Right ventricle myocardium superior (tissue), 1 donor: ENCODE measurements at regions not wholly inside any gene's neighbourhood (a gene's known extent, or its start where the extent isn't known, plus 50 kb on each side); places are given as distances from the start of the nearest gene placed in this dataset.

ENCODE experiments used
- ATAC-seq: fragments of 200-7000 bp; cut with Tn5 transposase; one replicate; pipeline ENCODE4 v1.9.1; 2020; ENCODE audit warnings: mild to moderate bottlenecking; ENCODE audit not compliant: poor library complexity
- DNase-seq: peaks from one replicate; pipeline ENCODE4 v3.0.0-alpha.2; 2020
- intact Hi-C: fragments of 100-400 bp; cut with DNase I; formaldehyde crosslinking; loops from one replicate; pipeline ENCODE4 v1.11.2; 2022
- donor health status: DM: no; HTN: yes; CAD: no; lungs with severe emphysema.

DNA sequence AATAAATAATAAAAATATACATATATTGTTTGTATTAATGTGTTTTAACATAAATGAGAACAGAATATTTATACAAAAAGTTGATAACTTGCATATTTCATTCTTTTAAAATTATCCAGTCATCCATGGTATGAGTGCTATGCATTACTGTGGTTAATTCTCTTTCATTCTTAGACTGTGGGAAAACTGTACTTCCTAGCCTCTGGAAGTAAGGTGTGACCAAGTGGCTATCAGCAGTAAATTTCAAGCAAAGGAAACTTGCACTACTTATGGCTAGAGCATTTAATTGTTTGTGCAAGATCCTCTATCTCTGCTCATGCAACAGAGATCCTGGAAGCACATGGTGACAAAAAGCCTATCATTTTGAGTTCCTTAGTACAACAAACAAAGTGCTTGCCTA lies 1054.5 kb upstream of the PABPC4L start:
- no peak for DNase-seq
- intact Hi-C loops: no loop called here
- ATAC-seq: no peak

DNA sequence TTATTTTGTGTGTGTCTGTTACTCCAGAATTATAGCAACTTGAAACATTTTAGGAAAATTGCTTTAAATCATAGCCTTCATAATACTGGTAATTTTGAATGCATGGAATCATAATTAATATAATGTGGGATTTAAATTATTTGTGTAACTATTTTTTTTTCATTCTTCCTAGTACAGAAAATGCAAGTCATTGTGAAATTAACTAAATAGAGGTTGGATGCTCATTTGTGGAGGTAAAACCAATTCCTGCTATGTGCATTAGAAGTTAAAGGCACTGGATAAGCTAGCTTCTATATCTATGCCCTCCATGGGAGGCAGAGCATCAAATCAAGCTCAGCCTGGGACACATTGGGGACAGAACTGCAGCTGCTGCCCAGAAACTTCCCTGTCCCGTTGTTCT lies 1048.5 kb upstream of the PABPC4L start:
- no peak for ATAC-seq
- intact Hi-C loops: no loop called here
- DNase-seq: no peak

DNA sequence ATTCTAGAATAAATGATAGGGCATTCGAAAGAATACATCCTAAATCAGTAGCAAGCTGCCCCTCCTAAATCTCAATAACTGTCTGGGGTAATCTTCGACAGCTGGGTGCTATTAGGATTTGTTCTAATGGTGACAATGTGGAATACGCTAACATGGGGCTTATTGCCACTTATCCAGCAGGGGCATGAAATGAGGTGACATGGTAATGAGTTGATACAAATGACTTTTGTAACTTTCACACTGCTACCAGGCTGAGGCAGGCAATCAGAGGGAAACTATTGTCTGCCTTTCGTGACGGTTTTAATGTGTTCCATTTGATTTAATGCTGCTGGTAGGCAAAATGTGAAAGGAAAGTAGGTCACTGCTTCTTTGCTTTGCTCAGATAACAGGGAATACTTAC lies 1047.4 kb upstream of the PABPC4L start:
- intact Hi-C loops: no loop called here
- ATAC-seq: no peak

DNA sequence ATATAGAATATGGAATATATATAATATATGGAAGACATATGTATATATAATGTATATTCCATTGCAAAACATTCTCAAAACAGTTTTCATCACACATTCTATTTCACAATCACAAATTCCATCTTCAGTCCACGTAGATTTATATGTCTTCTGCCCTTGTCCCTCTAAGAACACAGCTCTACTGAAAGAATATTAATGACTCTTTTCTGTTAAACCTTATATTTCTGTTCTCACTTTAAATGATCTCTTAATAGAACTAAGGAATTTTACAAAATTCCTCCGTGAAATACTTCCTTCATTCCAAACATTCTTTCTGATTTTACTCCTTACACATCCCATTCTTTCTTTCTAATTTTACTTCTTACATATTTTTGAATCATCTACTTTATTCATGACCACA lies 1043.1 kb upstream of the PABPC4L start:
- DNase-seq (no peak), ATAC-seq (no peak)
- intact Hi-C loops: no loop called here

More for the DNA sequence above, 1047.4 kb upstream of the PABPC4L start:
- no peak for DNase-seq

DNA sequence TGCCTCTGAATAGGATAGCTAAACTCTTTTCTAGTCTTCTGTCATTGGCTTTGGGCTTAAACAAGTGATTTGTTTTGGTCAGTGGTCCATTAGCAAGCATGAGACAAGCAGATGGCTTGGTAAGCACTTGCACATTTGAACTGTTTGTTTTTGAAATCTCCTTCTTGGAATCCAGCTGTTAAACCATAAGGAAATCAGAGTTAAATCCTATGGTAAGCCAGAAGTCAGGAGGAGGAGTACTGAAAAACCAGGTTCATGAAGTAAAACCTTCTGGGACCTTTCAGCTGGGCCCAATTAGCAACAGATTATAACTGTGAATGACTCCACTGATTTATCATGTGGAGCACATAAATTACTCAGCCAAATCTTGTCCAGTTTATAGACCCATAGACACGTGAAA lies 1042.5 kb upstream of the PABPC4L start:
- intact Hi-C loops: no loop called here
- ATAC-seq: no peak
- DNase-seq: no peak

DNA sequence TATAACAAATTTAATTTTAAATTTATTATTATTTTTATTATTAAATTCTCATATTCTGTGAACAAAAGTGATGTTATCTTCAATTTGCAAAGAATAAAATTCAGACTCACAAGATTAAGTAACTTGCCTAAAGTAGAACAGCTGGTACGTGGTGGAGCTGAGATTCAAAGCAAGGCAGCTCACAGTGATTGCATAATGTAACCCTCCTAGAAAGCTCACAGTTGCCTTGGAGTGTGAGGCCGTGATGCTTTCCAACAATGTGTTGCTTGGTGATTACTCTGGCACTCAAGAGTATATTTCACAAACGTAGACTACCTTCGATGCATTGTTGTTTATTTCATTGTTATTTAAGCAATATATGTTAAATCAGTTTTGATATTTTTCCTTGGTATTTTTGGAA lies 1039.2 kb upstream of the PABPC4L start:
- ATAC-seq (no peak), DNase-seq (no peak)
- intact Hi-C loops: no loop called here

DNA sequence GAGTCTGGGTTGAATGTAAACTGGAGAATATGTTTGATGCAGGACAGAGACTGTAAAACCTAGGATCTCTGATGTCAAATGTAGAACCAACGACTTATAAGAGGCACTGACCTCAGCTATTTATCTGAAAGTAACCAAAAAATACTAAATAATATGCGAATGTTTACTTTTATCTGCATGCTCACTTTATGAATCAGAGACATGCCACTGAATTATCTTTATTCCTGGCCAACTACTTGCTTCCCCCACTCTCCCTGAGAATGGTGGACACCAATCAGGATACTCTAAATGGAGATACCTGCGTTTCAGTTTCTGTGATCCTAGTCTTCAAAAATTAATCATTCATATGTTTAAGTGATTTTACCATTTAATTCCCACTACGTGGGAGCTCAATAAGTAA lies 1038.4 kb upstream of the PABPC4L start:
- intact Hi-C loops: no loop called here
- ATAC-seq (no peak), DNase-seq (no peak)

DNA sequence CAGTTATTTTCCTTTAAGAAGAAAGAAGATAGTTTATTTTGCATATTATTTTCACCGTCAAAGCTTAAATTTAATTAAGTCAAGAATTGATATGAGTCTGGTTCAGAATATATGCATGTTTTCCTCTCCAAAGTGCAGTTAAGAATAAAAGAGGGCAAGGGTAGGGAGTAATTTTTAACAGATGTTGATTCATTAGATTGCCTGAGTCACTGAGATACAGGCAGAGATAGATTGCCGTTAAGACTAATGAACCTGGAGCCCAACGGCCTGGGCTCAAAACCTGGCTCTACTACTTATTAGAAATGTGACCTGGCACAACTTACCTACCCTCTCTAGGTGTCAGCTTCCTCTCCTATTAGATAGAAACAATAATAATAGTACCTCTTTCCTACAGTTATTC lies 1037.4 kb upstream of the PABPC4L start:
- intact Hi-C loops: no loop called here
- ATAC-seq (no peak), DNase-seq (no peak)

DNA sequence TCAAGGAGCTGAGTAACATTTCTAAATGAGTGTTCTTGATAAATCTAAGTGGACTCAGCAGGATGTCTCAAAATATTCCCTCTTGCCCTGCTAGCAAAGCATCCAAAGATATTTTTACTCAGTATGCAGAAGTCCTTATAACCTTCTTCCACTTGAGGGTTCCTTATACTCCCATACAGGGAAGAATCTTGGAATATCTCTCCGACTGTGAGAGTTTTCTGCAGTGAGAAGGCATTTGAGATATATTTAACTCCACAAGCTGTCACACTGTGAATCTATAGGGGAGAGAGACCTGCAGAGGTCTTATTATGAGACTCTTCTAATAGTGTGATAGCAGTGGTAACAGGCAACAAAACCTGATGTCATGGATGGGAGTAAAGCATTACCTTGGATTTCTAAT lies 1034.5 kb upstream of the PABPC4L start:
- intact Hi-C loops: no loop called here
- ATAC-seq (no peak), DNase-seq (no peak)

DNA sequence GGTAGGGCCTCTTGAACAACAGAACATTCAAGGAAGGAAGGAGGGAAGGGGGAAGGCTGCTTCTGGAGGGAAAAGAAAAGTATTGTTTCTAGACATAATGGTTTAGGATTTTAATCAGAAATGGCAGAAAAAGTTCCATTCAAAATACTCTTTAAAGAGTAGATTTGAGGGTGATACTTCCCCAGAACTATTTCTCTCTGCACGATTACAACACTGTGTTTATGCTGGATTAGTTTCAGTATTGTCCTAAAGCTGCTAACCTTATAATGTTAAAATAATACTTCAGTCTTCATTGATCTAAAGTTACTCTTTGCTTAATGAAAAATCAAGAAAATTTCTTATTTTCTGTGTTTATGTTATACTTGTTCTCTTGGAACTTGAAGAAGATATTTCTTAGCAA lies 1026.3 kb upstream of the PABPC4L start:
- no peak for ATAC-seq
- intact Hi-C loops: no loop called here
- no peak for DNase-seq

DNA sequence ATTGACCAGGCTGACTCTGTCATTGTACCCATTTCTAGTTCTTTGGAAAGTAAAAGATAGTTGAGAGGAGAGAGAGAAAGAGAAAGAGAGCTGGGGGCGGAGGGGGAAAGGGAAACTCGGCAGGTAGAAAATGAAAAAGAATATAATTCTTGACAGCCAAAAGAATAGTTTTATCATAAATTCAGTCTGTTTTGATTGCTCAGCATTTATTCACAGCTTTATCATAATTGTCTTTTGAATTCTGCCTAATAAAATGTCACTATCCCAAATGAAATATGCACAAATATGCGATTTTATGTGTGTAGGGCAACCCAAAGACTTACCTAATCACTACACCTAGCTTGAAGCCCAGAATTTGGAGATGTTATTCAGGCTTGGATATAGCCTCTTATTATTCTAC lies 1024.0 kb upstream of the PABPC4L start:
- ATAC-seq: no peak
- intact Hi-C loops: no loop called here
- DNase-seq: no peak

DNA sequence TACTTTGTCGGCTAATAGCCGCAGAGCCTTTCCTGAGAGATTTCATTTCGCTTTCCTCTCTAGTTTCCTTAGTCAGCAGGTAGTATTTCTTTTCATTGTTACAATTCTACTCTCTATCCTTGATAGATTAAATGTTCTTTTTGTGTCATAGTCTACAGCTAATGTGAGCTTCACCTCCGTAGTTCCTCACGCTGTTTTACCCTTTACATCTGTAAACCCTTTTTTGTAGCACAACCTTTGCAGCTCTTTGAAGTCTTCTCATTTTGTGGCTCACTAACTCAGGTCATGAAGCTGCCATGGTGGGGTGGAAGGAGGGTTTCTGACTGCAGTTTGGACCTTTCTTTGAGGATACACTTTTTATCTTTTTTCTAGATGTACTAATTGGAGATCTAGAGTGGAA lies 1008.8 kb upstream of the PABPC4L start:
- no peak for ATAC-seq
- intact Hi-C loops: no loop called here
- DNase-seq: no peak

DNA sequence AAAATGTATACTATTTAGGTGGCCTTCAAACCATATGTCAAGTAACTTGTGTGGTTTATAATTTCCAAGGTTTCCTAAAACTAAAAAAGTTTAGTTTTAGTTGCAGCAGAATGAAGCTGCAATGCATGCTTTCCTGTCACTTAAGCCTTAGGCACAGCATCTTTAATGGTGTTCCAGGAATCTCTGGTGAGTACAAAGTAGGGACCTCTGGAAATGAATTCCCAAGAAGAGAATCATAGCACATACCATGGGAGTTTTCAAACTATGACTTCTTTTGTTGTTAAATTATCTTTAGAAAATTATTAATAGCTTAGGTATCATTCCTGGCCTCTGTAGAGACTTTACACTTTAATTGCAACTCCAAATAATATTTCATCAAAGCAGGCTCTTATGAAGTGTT lies 1005.9 kb upstream of the PABPC4L start:
- intact Hi-C loops: no loop called here
- ATAC-seq (no peak), DNase-seq (no peak)

DNA sequence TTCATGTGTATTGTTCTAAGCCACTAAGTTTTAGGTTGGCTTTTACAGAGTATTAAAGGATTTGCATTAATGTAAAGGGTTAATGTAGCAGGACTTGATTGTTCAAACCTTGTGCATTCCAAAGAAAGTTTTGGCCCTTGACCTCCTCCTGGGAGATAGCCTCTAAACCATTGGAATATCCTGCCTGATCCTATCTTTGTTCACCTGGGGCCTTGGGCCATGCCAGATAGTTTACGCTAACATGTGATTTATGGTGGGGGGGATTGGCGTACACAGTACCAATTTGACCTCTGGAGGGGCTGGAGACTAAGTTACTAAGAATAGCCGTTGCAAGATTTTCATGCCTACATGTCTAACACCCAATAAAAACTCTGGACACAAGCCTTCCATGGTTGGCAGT lies 1002.7 kb upstream of the PABPC4L start:
- ATAC-seq (no peak), DNase-seq (no peak)
- intact Hi-C loops: no loop called here

DNA sequence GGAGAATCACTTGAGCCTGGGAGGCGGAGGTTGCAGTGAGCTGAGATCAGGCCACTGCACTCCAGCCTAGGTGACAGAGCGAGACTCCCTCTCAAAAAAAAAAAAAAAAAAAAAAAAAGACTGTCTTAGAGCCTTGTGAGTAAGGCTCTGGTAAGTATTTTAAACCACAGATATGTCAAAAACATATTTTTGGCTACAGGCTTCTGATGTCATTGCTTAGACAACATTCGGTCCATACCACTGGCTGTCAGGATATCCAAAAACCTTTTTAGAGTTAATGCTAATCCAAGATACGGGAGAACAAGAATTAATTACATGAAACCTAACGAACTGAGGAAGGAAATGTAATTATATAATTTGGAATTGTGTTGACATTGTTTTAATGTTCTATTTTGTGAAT lies 999.5 kb upstream of the PABPC4L start:
- no peak for DNase-seq
- intact Hi-C loops: no loop called here
- ATAC-seq: no peak

DNA sequence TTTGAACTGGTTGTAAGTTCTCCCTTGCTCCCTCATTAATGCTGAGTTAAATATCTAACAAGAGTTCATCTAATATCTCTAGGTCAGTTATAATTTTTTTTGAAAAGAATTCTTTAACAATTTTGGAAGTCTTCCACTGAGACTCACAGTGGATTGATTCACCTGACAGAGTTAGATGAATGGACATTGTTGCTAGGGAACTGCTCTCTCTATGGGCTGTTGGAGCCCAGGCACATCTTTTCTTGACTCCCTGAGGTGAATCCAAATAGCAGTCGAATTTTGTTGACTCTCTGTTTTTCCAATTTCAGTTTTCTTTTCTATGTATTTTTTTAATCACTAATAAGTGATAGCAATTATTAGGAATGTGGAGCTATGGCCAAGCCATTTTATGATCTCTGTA lies 996.1 kb upstream of the PABPC4L start:
- intact Hi-C loops: no loop called here
- DNase-seq (no peak), ATAC-seq (no peak)

DNA sequence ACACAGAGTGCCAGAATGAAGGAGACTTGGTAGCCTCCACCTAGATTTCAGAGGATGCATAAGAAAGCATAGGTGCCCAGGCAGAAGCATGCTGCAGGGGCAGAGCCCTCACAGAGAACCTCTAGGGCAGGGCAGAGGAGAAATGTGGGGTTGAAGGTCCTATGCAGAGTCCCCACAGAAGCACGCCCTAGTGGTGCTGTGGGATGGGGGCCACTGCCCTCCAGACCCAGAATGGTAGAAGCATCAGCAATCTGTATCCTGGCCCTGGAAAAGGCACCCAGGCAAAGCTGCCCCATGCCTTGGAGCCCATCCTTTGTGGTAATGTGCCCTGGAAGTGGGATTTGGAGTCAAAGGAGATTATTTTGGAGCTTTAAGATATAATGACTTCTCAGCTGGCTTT lies 992.9 kb upstream of the PABPC4L start:
- ATAC-seq: no peak
- intact Hi-C loops: no loop called here
- no peak for DNase-seq

DNA sequence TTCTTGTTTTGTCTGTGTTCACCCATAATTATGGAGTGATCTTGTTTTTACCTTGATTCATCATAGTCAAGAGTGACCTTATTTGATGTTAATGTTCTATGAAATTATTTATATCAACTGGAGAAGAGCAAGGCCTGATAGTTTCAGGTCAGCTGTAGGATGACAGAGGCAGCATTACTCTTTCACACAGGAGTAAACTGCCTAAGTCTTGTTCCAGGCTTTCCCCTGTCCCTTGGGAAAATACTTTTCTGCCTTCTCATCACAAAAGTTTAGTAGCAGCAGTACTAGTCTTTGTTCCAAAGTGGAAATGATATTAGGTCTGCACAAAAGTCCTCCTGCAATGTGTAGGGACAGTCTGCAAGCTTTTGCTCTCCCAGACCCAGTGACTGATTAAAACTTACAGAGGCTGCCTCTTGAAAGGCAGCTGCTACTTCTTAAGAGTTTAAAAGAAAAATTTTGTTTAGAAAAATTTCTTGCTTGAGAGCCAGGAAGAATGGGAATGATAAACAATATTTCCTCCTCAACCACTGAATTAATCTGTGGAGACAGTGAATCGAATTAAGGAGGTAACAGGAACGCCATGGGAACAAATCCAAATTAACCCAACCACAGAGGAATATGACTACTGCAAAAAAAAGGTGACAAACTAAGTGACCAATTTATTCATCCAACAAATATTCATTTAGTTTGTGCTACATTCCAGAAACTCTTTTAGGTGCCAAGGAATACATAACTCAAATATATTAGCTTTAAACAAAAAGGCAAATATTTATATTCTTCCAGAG lies 991.4 kb upstream of the PABPC4L start:
- ATAC-seq: no peak
- DNase-seq: no peak
- intact Hi-C loops: no loop called here

DNA sequence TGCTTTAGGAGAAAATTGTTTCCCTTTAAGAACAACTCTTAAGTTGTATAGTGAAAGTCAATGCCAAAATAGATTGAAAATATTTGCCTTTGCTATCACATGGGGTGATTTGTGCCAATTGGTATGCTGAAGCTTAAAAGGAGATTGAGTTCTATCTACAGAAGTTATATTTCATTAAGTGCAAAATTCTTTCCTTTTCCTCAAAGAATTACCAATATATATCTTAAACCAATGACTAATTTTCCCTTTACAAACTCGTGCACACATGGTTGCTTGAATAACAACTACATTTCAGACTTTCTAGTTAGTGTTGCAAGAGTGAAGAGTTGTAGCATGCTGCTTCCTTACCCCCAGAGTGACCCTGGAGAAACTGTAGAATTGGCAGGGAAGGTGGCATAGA lies 990.0 kb upstream of the PABPC4L start:
- ATAC-seq (no peak), DNase-seq (no peak)
- intact Hi-C loops: no loop called here

DNA sequence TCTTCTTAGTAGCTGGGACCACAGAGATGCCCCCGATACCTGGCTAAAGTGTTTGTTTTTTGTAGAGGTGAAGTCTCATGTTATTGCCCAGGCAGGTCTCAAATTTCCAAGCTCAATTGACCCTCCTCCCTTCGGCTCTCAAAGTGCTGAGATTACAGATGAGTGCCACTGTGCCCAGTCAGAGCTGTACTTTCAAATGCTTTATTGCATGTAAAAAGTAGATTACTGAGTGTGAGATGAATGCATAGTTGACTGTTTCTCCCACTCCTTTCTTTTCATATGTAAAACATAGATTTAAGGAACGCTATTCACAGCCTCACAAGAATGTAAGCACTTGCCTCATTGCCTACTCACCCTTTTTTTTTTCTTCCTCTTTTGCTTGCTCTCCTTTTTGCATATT lies 984.4 kb upstream of the PABPC4L start:
- ATAC-seq: no peak
- no peak for DNase-seq
- intact Hi-C loops: no loop called here

DNA sequence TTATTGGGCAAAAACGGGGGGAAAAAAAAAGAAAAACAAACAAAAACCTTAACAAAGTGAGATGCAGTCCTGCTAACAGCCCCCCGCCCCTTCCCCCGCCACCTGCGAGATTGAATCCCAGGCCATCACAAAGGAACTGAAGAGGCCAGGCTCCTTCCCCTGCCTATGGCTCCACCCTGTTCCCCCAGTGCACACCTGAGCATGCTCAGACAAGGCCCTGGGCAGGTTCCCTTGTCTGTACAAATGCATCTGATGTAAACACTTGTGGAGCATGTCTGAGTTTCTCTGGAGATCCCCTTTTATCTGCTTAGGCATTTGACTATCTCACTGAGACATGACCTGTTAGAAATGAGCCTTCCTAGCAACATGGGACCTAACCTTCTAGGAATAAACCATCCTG lies 983.7 kb upstream of the PABPC4L start:
- DNase-seq (no peak), ATAC-seq (no peak)
- intact Hi-C loops: no loop called here
